ENCODE measurements at regions not wholly inside any gene's neighbourhood (a gene's known extent, or its start where the extent isn't known, plus 50 kb on each side); places are given as distances from the start of the nearest gene placed in this dataset.

- Histone ChIP-seq H3K4me1 (peaks cover 9% of the 10 kb centered on the region), H3K27ac (no peak overlapping the region), H3K36me3 (no peaks in the 10 kb centered on the region), H3K27me3 (peaks cover 48% of the 10 kb centered on the region), H3K4me3 (no peak overlapping the region), H3K9ac (ENCODE audit: low read depth in 2 of 2, low read length in 2 of 2) (no peak overlapping the region), H3K9me3 (no peaks in the 10 kb centered on the region)
- DNase-seq = no peak
- no peak for TF ChIP-seq CTCF (IDR thresholded peaks at IDR 0.05)
- intact Hi-C loops (cut with DNase I) = no loop called here
Observed at GRCh38 chr5:73379435-73379834, 69.1 kb downstream of the FOXD1 start.

GRCh38 chr5:73378765-73379164 is 69.8 kb downstream of the FOXD1 start:
- TF ChIP-seq CTCF (IDR thresholded peaks at IDR 0.05) = no peak
- Histone ChIP-seq H3K36me3 (no peaks in the 10 kb centered on the region), H3K4me1 (peaks cover 9% of the 10 kb centered on the region), H3K27ac (no peak overlapping the region), H3K4me3 (no peak overlapping the region), H3K9me3 (no peaks in the 10 kb centered on the region), H3K9ac (ENCODE audit: low read depth in 2 of 2, low read length in 2 of 2) (no peak overlapping the region), H3K27me3 (peaks cover 48% of the 10 kb centered on the region)
- intact Hi-C loops (cut with DNase I) = no loop called here
- DNase-seq = no peak

- intact Hi-C loops (cut with DNase I) = no loop called here
- Histone ChIP-seq H3K27ac (no peak overlapping the region), H3K9ac (ENCODE audit: low read depth in 2 of 2, low read length in 2 of 2) (no peak overlapping the region), H3K27me3 (peaks cover 45% of the 10 kb centered on the region), H3K4me1 (peaks cover 9% of the 10 kb centered on the region), H3K9me3 (no peaks in the 10 kb centered on the region), H3K4me3 (no peak overlapping the region), H3K36me3 (no peaks in the 10 kb centered on the region)
- no peak for DNase-seq
- TF ChIP-seq CTCF (IDR thresholded peaks at IDR 0.05) = no peak
Observed at GRCh38 chr5:73378070-73378469, 70.5 kb downstream of the FOXD1 start.

GRCh38 chr5:73376618-73377170 is 71.9 kb downstream of the FOXD1 start:
- Histone ChIP-seq H3K36me3 (no peaks in the 10 kb centered on the region), H3K9me3 (no peaks in the 10 kb centered on the region), H3K4me3 (no peak overlapping the region), H3K4me1 (peaks cover 2% of the 10 kb centered on the region), H3K27me3 (peaks cover 31% of the 10 kb centered on the region), H3K27ac (no peak overlapping the region), H3K9ac (ENCODE audit: low read depth in 2 of 2, low read length in 2 of 2) (no peak overlapping the region)
- no peak for TF ChIP-seq CTCF (IDR thresholded peaks at IDR 0.05)
- intact Hi-C loops (cut with DNase I) = no loop called here
- no peak for DNase-seq

GRCh38 chr5:73375949-73376348 is 72.6 kb downstream of the FOXD1 start:
- intact Hi-C loops (cut with DNase I) = no loop called here

More at GRCh38 chr5:73375949-73376348, 72.6 kb downstream of the FOXD1 start:
- Histone ChIP-seq H3K9me3 (no peaks in the 10 kb centered on the region), H3K36me3 (no peaks in the 10 kb centered on the region), H3K27me3 (peaks cover 23% of the 10 kb centered on the region), H3K4me1 (no peaks in the 10 kb centered on the region), H3K4me3 (no peak overlapping the region), H3K27ac (no peak overlapping the region), H3K9ac (ENCODE audit: low read depth in 2 of 2, low read length in 2 of 2) (no peak overlapping the region)
- no peak for DNase-seq
- no peak for TF ChIP-seq CTCF (IDR thresholded peaks at IDR 0.05)

Data from colonic mucosa (tissue), 4 donors.